Mammary epithelial cell (primary cell): ENCODE measurements at regions not wholly inside any gene's neighbourhood (a gene's known extent, or its start where the extent isn't known, plus 50 kb on each side); places are given as distances from the start of the nearest gene placed in this dataset.

ENCODE experiments used
- EZH2 ChIP-seq: IDR thresholded peaks from 2 replicates; pipeline ENCODE4 v1.6.1; 2012; ENCODE audit warnings: low read length, inconsistent platforms, borderline replicate concordance
- TF ChIP-seq, protein P1 (sequence below), 2 donors: IDR thresholded peaks in 1 of 2; conservative IDR thresholded peaks in 1 of 2; 2 replicates each; pipeline ENCODE4 v1.5.1; 2011 to 2012; ENCODE audit warnings: inconsistent platforms in 2 of 2, low read length in 2 of 2, mild to moderate bottlenecking in 2 of 2, control low read depth in 1 of 2, low read depth in 1 of 2; ENCODE audit not compliant: insufficient read depth in 1 of 2; ENCODE audit errors: extremely low read depth in 1 of 2

- TF ChIP-seq, protein P1, sequence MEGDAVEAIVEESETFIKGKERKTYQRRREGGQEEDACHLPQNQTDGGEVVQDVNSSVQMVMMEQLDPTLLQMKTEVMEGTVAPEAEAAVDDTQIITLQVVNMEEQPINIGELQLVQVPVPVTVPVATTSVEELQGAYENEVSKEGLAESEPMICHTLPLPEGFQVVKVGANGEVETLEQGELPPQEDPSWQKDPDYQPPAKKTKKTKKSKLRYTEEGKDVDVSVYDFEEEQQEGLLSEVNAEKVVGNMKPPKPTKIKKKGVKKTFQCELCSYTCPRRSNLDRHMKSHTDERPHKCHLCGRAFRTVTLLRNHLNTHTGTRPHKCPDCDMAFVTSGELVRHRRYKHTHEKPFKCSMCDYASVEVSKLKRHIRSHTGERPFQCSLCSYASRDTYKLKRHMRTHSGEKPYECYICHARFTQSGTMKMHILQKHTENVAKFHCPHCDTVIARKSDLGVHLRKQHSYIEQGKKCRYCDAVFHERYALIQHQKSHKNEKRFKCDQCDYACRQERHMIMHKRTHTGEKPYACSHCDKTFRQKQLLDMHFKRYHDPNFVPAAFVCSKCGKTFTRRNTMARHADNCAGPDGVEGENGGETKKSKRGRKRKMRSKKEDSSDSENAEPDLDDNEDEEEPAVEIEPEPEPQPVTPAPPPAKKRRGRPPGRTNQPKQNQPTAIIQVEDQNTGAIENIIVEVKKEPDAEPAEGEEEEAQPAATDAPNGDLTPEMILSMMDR (conservative IDR thresholded peaks at IDR 0.05 in 1 of 2, IDR thresholded peaks at IDR 0.05 in 1 of 2; ENCODE audit: extremely low read depth in 1 of 2, insufficient read depth in 1 of 2, low read depth in 1 of 2, low read length in 2 of 2): no peak
- TF ChIP-seq EZH2: no peak
These were observed 163.3 kb upstream of the GSE1 start for GRCh38 chr16:85449885-85450245.
